NCI-H2196 treated with DMSO at 0.1 percent for 48 hours (cell line): ENCODE measurements at regions not wholly inside any gene's neighbourhood (a gene's known extent, or its start where the extent isn't known, plus 50 kb on each side); places are given as distances from the start of the nearest gene placed in this dataset.
"Not testable (repeated sequence)": the region's sequence is repeated elsewhere in the genome, so short reads cannot be mapped to it uniquely, and the experiment has no call there.

ENCODE experiments used
- DNase-seq: peaks from one replicate; lab custom pipeline; 2025; ENCODE audit not compliant: unreplicated experiment; lab: John Stamatoyannopoulos, UW

GRCh38 chr10:80697926-80698325, 160.2 kb downstream of the SH2D4B start:
- no peak for DNase-seq

- peak; percentile 0 for DNase-seq
These were observed 161.9 kb downstream of the SH2D4B start for GRCh38 chr10:80699602-80700039.

- DNase-seq, result no peak
These were observed 162.6 kb downstream of the SH2D4B start for GRCh38 chr10:80700252-80700651.

GRCh38 chr10:80700760-80701444, 163.2 kb downstream of the SH2D4B start:
- DNase-seq, result no peak

GRCh38 chr10:80701706-80702105, 164.0 kb downstream of the SH2D4B start:
- no peak for DNase-seq

GRCh38 chr10:80702143-80702542, 164.4 kb downstream of the SH2D4B start:
- no peak for DNase-seq

GRCh38 chr10:80705899-80706298, 168.2 kb downstream of the SH2D4B start:
- DNase-seq, result no peak

- DNase-seq, result no peak
These were observed 170.5 kb downstream of the SH2D4B start for GRCh38 chr10:80708185-80708584.

- no peak for DNase-seq
These were observed 171.1 kb downstream of the SH2D4B start for GRCh38 chr10:80708808-80709207.

- no peak for DNase-seq
These were observed 172.2 kb downstream of the SH2D4B start for GRCh38 chr10:80709866-80710265.

- DNase-seq, result no peak
These were observed 175.8 kb downstream of the SH2D4B start for GRCh38 chr10:80713398-80713928.

- no peak for DNase-seq
These were observed 176.9 kb downstream of the SH2D4B start for GRCh38 chr10:80714566-80714965.

GRCh38 chr10:80718024-80718423, 180.3 kb downstream of the SH2D4B start:
- DNase-seq, result no peak

GRCh38 chr10:80719935-80720334, 182.2 kb downstream of the SH2D4B start:
- no peak for DNase-seq

GRCh38 chr10:80720549-80720948, 182.8 kb downstream of the SH2D4B start:
- DNase-seq, result no peak

GRCh38 chr10:80728354-80728753, 190.7 kb downstream of the SH2D4B start:
- DNase-seq, result not testable (repeated sequence)

GRCh38 chr10:80729896-80730295, 192.2 kb downstream of the SH2D4B start:
- DNase-seq, result no peak

GRCh38 chr10:80730522-80730921, 192.8 kb downstream of the SH2D4B start:
- no peak for DNase-seq

GRCh38 chr10:80734589-80734988, 196.9 kb downstream of the SH2D4B start:
- DNase-seq, result no peak

GRCh38 chr10:80737209-80737608, 199.5 kb downstream of the SH2D4B start:
- no peak for DNase-seq

GRCh38 chr10:80739328-80739727, 201.6 kb downstream of the SH2D4B start:
- no peak for DNase-seq

- no peak for DNase-seq
These were observed 202.4 kb downstream of the SH2D4B start for GRCh38 chr10:80739963-80740715.
